AG20443 (cell line): ENCODE measurements at regions not wholly inside any gene's neighbourhood (a gene's known extent, or its start where the extent isn't known, plus 50 kb on each side); places are given as distances from the start of the nearest gene placed in this dataset.

ENCODE experiments used
- DNase-seq: peaks from one replicate; pipeline ENCODE4 v3.0.0; 2012; ENCODE audit warnings: low spot score, mixed read lengths

GRCh38 chr2:12110481-12110880 is 364.0 kb downstream of the LPIN1 start:
- DNase-seq: no peak

- DNase-seq: no peak
These were observed 367.0 kb downstream of the LPIN1 start for GRCh38 chr2:12113412-12113811.

GRCh38 chr2:12114816-12115215 is 368.4 kb downstream of the LPIN1 start:
- no peak for DNase-seq

- no peak for DNase-seq
These were observed 369.9 kb downstream of the LPIN1 start for GRCh38 chr2:12116228-12116750.

- peak; percentile 43 for DNase-seq
These were observed 373.4 kb downstream of the LPIN1 start for GRCh38 chr2:12119841-12120240.

- peak; percentile 33 for DNase-seq
These were observed 374.1 kb downstream of the LPIN1 start for GRCh38 chr2:12120281-12121150.

- no peak for DNase-seq
These were observed 378.4 kb downstream of the LPIN1 start for GRCh38 chr2:12124790-12125189.

- DNase-seq: no peak
These were observed 379.9 kb downstream of the LPIN1 start for GRCh38 chr2:12126318-12126717.

GRCh38 chr2:12127638-12128037 is 381.2 kb downstream of the LPIN1 start:
- DNase-seq: no peak

- DNase-seq: peak; percentile 20
These were observed 385.5 kb downstream of the LPIN1 start for GRCh38 chr2:12131975-12132374.

- DNase-seq: no peak
These were observed 395.3 kb downstream of the LPIN1 start for GRCh38 chr2:12141618-12142258.

- no peak for DNase-seq
These were observed 405.3 kb downstream of the LPIN1 start for GRCh38 chr2:12151716-12152115.

GRCh38 chr2:12152888-12153287 is 406.5 kb downstream of the LPIN1 start:
- DNase-seq: no peak

GRCh38 chr2:12155303-12156051 is 409.0 kb downstream of the LPIN1 start:
- DNase-seq: peak; percentile 77

GRCh38 chr2:12156349-12156748 is 409.9 kb downstream of the LPIN1 start:
- no peak for DNase-seq

GRCh38 chr2:12161085-12161484 is 414.7 kb downstream of the LPIN1 start:
- DNase-seq: no peak

GRCh38 chr2:12162269-12163247 is 416.1 kb downstream of the LPIN1 start:
- no peak for DNase-seq

- no peak for DNase-seq
These were observed 417.4 kb downstream of the LPIN1 start for GRCh38 chr2:12163866-12164265.

GRCh38 chr2:12164689-12165088 is 418.3 kb downstream of the LPIN1 start:
- no peak for DNase-seq

GRCh38 chr2:12167525-12168317 is 421.3 kb downstream of the LPIN1 start:
- DNase-seq: no peak
